Testis (tissue), 2 donors: ENCODE measurements at regions not wholly inside any gene's neighbourhood (a gene's known extent, or its start where the extent isn't known, plus 50 kb on each side); places are given as distances from the start of the nearest gene placed in this dataset.

Source experiments
- DNase-seq: peaks from one replicate; pipeline ENCODE4 v3.0.0-alpha.2; 2019
- H3K27ac ChIP-seq, 2 donors: fragments of 200-600 bp; sonication (generic); one replicate each; pipeline ENCODE4 v1.5.1; 2019
- H3K27me3 ChIP-seq: fragments of 200-600 bp; sonication (generic); one replicate; pipeline ENCODE4 v1.5.1; 2019
- H3K36me3 ChIP-seq: fragments of 200-600 bp; sonication (generic); one replicate; pipeline ENCODE4 v1.5.1; 2017; ENCODE audit warnings: low read depth; ENCODE audit errors: missing control alignments
- H3K4me1 ChIP-seq: fragments of 200-600 bp; sonication (generic); one replicate; pipeline ENCODE4 v1.5.1; 2019
- H3K4me3 ChIP-seq, 2 donors: fragments of 200-600 bp; sonication (generic); one replicate each; pipeline ENCODE4 v1.5.1; 2017 to 2019
- H3K9me3 ChIP-seq: fragments of 200-600 bp; sonication (generic); one replicate; pipeline ENCODE4 v1.5.1; 2017
- CTCF ChIP-seq, 3 experiments: fragments of 450-650 bp in 2 of 3; fragments of 200-600 bp in 1 of 3; sonication (generic) in 1 of 3; IDR thresholded peaks; one replicate each; pipeline ENCODE4 v1.5.1; 2016 to 2019; ENCODE audit warnings: antibody characterized with exemption in 3 of 3, mild to moderate bottlenecking in 2 of 3, moderate library complexity in 1 of 3
- POLR2A ChIP-seq: fragments of 450-650 bp; IDR thresholded peaks from one replicate; pipeline ENCODE4 v1.6.1; 2017; ENCODE audit warnings: antibody characterized with exemption, mild to moderate bottlenecking, moderate library complexity
- WGBS, 2 donors: methylation state at CpG; one replicate each; pipeline ENCODE4 v1.1.5; 2018; 5-methylcytosine and 5-hydroxymethylcytosine counted together
- intact Hi-C: fragments of 100-400 bp; cut with DNase I; formaldehyde crosslinking; loops from one replicate; pipeline ENCODE4 v1.15.1; 2023; ENCODE audit warnings: low total_unique reads

DNA sequence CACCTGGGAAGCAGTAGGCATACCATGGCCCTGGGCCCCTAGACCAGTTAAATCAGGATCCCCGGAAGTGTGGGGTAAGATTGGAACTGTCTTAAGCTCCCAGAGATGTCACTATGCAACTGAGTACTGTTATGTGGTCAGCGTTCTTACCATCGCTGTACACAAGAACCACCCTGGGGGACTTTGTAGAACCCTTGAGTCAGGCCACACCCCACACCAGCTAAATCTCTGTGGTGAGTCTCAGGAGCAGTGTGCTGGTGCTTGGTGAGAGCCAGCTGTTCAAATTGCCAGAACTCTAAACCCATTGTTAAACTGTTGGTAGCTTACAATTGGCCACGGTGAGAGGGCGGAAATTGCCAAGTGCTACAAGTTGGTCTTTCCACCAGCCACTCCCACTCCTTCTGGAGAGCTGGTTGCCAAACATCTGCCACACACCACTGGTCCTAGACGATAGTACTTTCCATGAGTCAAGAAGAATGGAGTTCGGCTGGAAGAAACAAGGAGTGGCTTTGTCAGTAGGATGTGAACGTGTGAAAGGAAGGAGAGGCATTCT lies 80.5 kb upstream of the SYNDIG1 start:
- H3K27ac ChIP-seq: no peak overlapping the region
- H3K4me3 ChIP-seq: no peak overlapping the region
- H3K9me3 ChIP-seq: no peaks in the 10 kb centered on the region
- no peaks in the 10 kb centered on the region for H3K27me3 ChIP-seq
- H3K36me3 ChIP-seq: no peaks in the 10 kb centered on the region
- WGBS, 2 donors: 80 to 84% methylated on average over 8 of the region's 8 CpGs
- no peaks in the 10 kb centered on the region for H3K4me1 ChIP-seq
- intact Hi-C loops: no loop called here
- no peak for DNase-seq
- TF ChIP-seq POLR2A (no peak), CTCF (IDR thresholded peaks at IDR 0.05) (no peak)

DNA sequence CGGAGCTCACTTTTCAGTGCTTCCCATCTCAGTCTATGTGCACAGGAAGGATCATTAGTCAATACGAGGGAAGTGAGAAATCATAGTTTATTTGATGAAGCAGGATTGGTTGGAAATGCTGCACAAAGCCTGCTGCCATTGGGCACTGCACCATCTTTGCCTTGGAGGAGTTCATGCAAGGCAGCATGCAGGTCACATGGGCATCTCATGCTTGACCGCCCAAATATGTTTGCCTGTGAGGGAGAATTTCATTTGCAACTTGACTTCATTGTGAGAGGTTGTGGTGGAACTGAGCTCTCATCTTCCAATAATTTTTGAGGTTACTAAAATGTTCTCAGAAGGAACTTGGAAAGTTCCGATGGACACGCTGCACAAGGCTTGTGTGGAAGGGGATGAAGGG lies 83.9 kb upstream of the SYNDIG1 start:
- 87 to 93% methylated on average over 5 of the region's 5 CpGs for WGBS, 2 donors
- TF ChIP-seq CTCF (IDR thresholded peaks at IDR 0.05) (no peak), POLR2A (no peak)
- H3K4me1 ChIP-seq: no peaks in the 10 kb centered on the region
- H3K36me3 ChIP-seq: no peaks in the 10 kb centered on the region
- intact Hi-C loops: no loop called here
- no peak overlapping the region for H3K4me3 ChIP-seq
- no peak for DNase-seq
- H3K9me3 ChIP-seq: no peaks in the 10 kb centered on the region
- H3K27me3 ChIP-seq: no peaks in the 10 kb centered on the region
- H3K27ac ChIP-seq: no peak overlapping the region

DNA sequence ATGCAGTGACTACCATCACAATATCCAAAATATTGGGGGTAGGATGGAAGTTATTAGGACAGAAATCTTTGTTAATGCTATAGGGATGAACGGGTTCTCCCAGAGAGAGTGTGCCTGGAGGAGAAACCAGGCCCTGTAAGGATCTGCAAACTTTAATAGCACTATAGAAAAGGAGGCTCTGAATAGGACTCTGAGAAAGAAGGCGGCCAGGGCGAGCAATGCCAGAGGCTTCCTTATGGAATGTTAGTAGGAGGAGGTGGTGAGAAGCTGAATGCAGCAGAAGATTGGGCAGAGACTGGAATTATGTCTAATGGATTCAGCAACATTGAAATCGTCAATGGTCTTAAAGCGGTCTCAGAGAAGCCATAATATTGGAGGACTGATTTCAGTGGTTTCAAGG lies 84.6 kb upstream of the SYNDIG1 start:
- no peaks in the 10 kb centered on the region for H3K4me1 ChIP-seq
- no peaks in the 10 kb centered on the region for H3K36me3 ChIP-seq
- H3K27me3 ChIP-seq: no peaks in the 10 kb centered on the region
- WGBS, 2 donors: 83 to 87% methylated on average over 5 of the region's 5 CpGs
- intact Hi-C loops: no loop called here
- no peak for DNase-seq
- no peak overlapping the region for H3K4me3 ChIP-seq
- H3K9me3 ChIP-seq: no peaks in the 10 kb centered on the region
- no peak for TF ChIP-seq POLR2A
- TF ChIP-seq CTCF (IDR thresholded peaks at IDR 0.05): no peak
- H3K27ac ChIP-seq: no peak overlapping the region

DNA sequence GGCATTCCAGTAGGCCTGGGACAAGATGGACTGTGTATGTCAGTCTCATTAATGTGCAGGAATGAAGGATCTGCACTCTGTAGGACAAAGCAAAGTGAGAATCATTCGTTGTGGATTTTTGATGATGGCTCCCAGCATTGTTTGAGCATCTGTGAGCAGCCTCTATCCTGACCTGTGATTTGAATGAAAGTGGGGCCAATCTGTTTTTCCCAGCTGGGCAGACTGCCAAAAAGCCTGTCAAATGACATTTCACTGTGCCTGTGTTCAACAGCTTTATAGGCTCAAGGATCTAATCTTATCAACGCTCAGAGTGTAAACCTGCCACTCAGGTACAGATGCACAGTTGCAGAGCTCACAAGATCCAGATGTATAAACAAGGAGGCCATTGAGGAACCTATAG lies 86.7 kb upstream of the SYNDIG1 start:
- TF ChIP-seq CTCF (IDR thresholded peaks at IDR 0.05) (no peak), POLR2A (no peak)
- intact Hi-C loops: no loop called here
- no peak for DNase-seq
- Histone ChIP-seq H3K9me3 (no peaks in the 10 kb centered on the region), H3K4me1 (no peaks in the 10 kb centered on the region), H3K36me3 (no peaks in the 10 kb centered on the region), H3K27me3 (no peaks in the 10 kb centered on the region), H3K4me3 (no peak overlapping the region), H3K27ac (no peak overlapping the region)
- 37 to 40% methylated on average over 2 of the region's 2 CpGs for WGBS, 2 donors

- Histone ChIP-seq H3K27me3 (no peaks in the 10 kb centered on the region), H3K4me1 (no peaks in the 10 kb centered on the region), H3K36me3 (no peaks in the 10 kb centered on the region), H3K27ac (no peak overlapping the region), H3K4me3 (no peak overlapping the region), H3K9me3 (no peaks in the 10 kb centered on the region)
- WGBS, 2 donors: 76 to 80% methylated on average over 7 of the region's 7 CpGs
- TF ChIP-seq CTCF (IDR thresholded peaks at IDR 0.05) (no peak), POLR2A (no peak)
- DNase-seq: no peak
- intact Hi-C loops: no loop called here
Observed at GRCh38 chr20:24382331-24382730, 87.1 kb upstream of the SYNDIG1 start.
